Lung (tissue), 11 donors: ENCODE measurements at regions not wholly inside any gene's neighbourhood (a gene's known extent, or its start where the extent isn't known, plus 50 kb on each side); places are given as distances from the start of the nearest gene placed in this dataset.

ENCODE experiments used
- ATAC-seq: fragments of 200-7000 bp; cut with Tn5 transposase; one replicate; pipeline ENCODE4 v1.9.1; 2020; ENCODE audit warnings: moderate number of reproducible peaks; ENCODE audit not compliant: insufficient read depth, low FRiP score
- DNase-seq, 3 donors: peaks; one replicate each; pipeline ENCODE4 v3.0.0-alpha.2; 2013 to 2017
- H3K27ac ChIP-seq, 2 donors: one replicate each; pipeline ENCODE4 v1.5.1; 2013; ENCODE audit warnings: mild to moderate bottlenecking in 2 of 2, moderate library complexity in 2 of 2, control low read depth in 1 of 2, inconsistent platforms in 1 of 2, low read depth in 1 of 2, low read length in 1 of 2
- H3K27me3 ChIP-seq, 3 donors: one replicate each; pipeline ENCODE4 v1.5.1; 2013; ENCODE audit warnings: low read length in 2 of 3; ENCODE audit not compliant: control insufficient read depth in 3 of 3, insufficient read depth in 3 of 3
- H3K36me3 ChIP-seq, 4 donors: one replicate each; pipeline ENCODE4 v1.5.1; 2013; ENCODE audit warnings: low read length in 4 of 4, mild to moderate bottlenecking in 1 of 4, moderate library complexity in 1 of 4; ENCODE audit not compliant: control insufficient read depth in 4 of 4, insufficient read depth in 4 of 4
- H3K4me1 ChIP-seq, 5 donors: one replicate each; pipeline ENCODE4 v1.5.1; 2013; ENCODE audit warnings: low read length in 5 of 5, mild to moderate bottlenecking in 2 of 5, moderate library complexity in 1 of 5; ENCODE audit not compliant: control insufficient read depth in 5 of 5, insufficient read depth in 5 of 5
- H3K4me3 ChIP-seq: one replicate; pipeline ENCODE4 v1.5.1; 2013; ENCODE audit warnings: mild to moderate bottlenecking, control low read depth, moderate library complexity
- H3K9ac ChIP-seq, 2 donors: one replicate each; pipeline ENCODE4 v1.5.1; 2013; ENCODE audit warnings: low read length in 2 of 2, control low read depth in 1 of 2; ENCODE audit not compliant: insufficient read depth in 1 of 2
- H3K9me3 ChIP-seq, 4 donors: one replicate each; pipeline ENCODE4 v1.5.1; 2013; ENCODE audit warnings: low read length in 3 of 4, mild to moderate bottlenecking in 1 of 4, moderate library complexity in 1 of 4; ENCODE audit not compliant: control insufficient read depth in 4 of 4, insufficient read depth in 3 of 4
- CTCF ChIP-seq: IDR thresholded peaks from 2 replicates; pipeline ENCODE4 v1.5.1; 2012; ENCODE audit warnings: mild to moderate bottlenecking; ENCODE audit errors: control extremely low read depth, extremely low read depth
- WGBS, 2 donors: extraction: QIAGEN DNeasy Blood & Tissue Kit; methylation state at CpG; one replicate each; pipeline ENCODE4 v1.1.7; 2013; 5-methylcytosine and 5-hydroxymethylcytosine counted together
- donor health status: control.
- donor health status: control.
- donor health status: Bipolar disorder and iron deficiency.
- donor health status: healthy.
- donor health status: DM: yes; HTN: yes; CAD: no.

GRCh38 chr3:80559701-80560100 is 791.9 kb upstream of the ROBO1 start:
- no peak for ATAC-seq
- no peak for DNase-seq
- 83 to 84% methylated on average over 4 of the region's 4 CpGs for WGBS, 2 donors
- Histone ChIP-seq H3K9me3 (peaks cover 0 to 5% (median 2%) of the 10 kb centered on the region in 4 donors), H3K4me3 (no peak overlapping the region), H3K36me3 (no peaks in the 10 kb centered on the region), H3K27ac (no peak overlapping the region), H3K27me3 (no peaks in the 10 kb centered on the region), H3K9ac (no peak overlapping the region), H3K4me1 (no peaks in the 10 kb centered on the region)
- no peak for TF ChIP-seq CTCF

- no peak overlapping the region for H3K27ac ChIP-seq
- ATAC-seq (no peak), DNase-seq (no peak)
- TF ChIP-seq CTCF, result no peak
- H3K9ac ChIP-seq, result no peak overlapping the region
- 76 to 82% methylated on average over 1 of the region's 1 CpG for WGBS, 2 donors
- no peaks in the 10 kb centered on the region for H3K4me1 ChIP-seq
- H3K9me3 ChIP-seq, result peaks cover 0 to 5% (median 2%) of the 10 kb centered on the region in 4 donors
- no peaks in the 10 kb centered on the region for H3K36me3 ChIP-seq
- no peaks in the 10 kb centered on the region for H3K27me3 ChIP-seq
- H3K4me3 ChIP-seq, result no peak overlapping the region
Measured at GRCh38 chr3:80556763-80557162, 789.0 kb upstream of the ROBO1 start.

GRCh38 chr3:80554304-80554703 is 786.5 kb upstream of the ROBO1 start:
- DNase-seq, result no peak
- H3K4me3 ChIP-seq, result no peak overlapping the region
- TF ChIP-seq CTCF, result no peak
- no peak for ATAC-seq
- H3K27me3 ChIP-seq, result no peaks in the 10 kb centered on the region
- no peaks in the 10 kb centered on the region for H3K36me3 ChIP-seq
- 80 to 85% methylated on average over 3 of the region's 3 CpGs for WGBS, 2 donors
- peaks cover 0 to 2% (median 0%) of the 10 kb centered on the region in 4 donors for H3K9me3 ChIP-seq
- no peak overlapping the region for H3K9ac ChIP-seq
- H3K4me1 ChIP-seq, result no peaks in the 10 kb centered on the region
- H3K27ac ChIP-seq, result no peak overlapping the region

- DNase-seq (no peak), ATAC-seq (no peak)
- no peaks in the 10 kb centered on the region for H3K4me1 ChIP-seq
- no peaks in the 10 kb centered on the region for H3K36me3 ChIP-seq
- no peaks in the 10 kb centered on the region for H3K9me3 ChIP-seq
- WGBS, 2 donors, result 79 to 87% methylated on average over 4 of the region's 4 CpGs
- H3K9ac ChIP-seq, result no peak overlapping the region
- no peaks in the 10 kb centered on the region for H3K27me3 ChIP-seq
- no peak for TF ChIP-seq CTCF
- H3K4me3 ChIP-seq, result no peak overlapping the region
- H3K27ac ChIP-seq, result no peak overlapping the region
Measured at GRCh38 chr3:80553211-80553610, 785.4 kb upstream of the ROBO1 start.
